HUES48 (cell line): ENCODE measurements at regions not wholly inside any gene's neighbourhood (a gene's known extent, or its start where the extent isn't known, plus 50 kb on each side); places are given as distances from the start of the nearest gene placed in this dataset.

Source experiments
- H3K27ac ChIP-seq: one replicate; pipeline ENCODE4 v1.7.0; 2013; ENCODE audit warnings: low read depth, low read length, inconsistent platforms
- H3K27me3 ChIP-seq: 2 replicates; pipeline ENCODE4 v1.6.1; 2013; ENCODE audit warnings: mild to moderate bottlenecking, low read length; ENCODE audit not compliant: control insufficient read depth, insufficient read depth
- H3K36me3 ChIP-seq: 2 replicates; pipeline ENCODE4 v1.6.1; 2013; ENCODE audit warnings: low read length; ENCODE audit not compliant: control insufficient read depth, insufficient read depth
- H3K4me1 ChIP-seq: 2 replicates; pipeline ENCODE4 v1.6.1; 2013; ENCODE audit warnings: mild to moderate bottlenecking, low read length; ENCODE audit not compliant: control insufficient read depth, insufficient read depth
- H3K4me3 ChIP-seq: 2 replicates; pipeline ENCODE4 v1.5.1; 2013; ENCODE audit warnings: mild to moderate bottlenecking, low read depth, low read length
- H3K9ac ChIP-seq: 2 replicates; pipeline ENCODE4 v1.6.1; 2013; ENCODE audit warnings: mild to moderate bottlenecking, low read depth, low read length, moderate library complexity
- H3K9me3 ChIP-seq: 2 replicates; pipeline ENCODE4 v1.6.1; 2013; ENCODE audit warnings: low read length; ENCODE audit not compliant: control insufficient read depth, insufficient read depth

DNA sequence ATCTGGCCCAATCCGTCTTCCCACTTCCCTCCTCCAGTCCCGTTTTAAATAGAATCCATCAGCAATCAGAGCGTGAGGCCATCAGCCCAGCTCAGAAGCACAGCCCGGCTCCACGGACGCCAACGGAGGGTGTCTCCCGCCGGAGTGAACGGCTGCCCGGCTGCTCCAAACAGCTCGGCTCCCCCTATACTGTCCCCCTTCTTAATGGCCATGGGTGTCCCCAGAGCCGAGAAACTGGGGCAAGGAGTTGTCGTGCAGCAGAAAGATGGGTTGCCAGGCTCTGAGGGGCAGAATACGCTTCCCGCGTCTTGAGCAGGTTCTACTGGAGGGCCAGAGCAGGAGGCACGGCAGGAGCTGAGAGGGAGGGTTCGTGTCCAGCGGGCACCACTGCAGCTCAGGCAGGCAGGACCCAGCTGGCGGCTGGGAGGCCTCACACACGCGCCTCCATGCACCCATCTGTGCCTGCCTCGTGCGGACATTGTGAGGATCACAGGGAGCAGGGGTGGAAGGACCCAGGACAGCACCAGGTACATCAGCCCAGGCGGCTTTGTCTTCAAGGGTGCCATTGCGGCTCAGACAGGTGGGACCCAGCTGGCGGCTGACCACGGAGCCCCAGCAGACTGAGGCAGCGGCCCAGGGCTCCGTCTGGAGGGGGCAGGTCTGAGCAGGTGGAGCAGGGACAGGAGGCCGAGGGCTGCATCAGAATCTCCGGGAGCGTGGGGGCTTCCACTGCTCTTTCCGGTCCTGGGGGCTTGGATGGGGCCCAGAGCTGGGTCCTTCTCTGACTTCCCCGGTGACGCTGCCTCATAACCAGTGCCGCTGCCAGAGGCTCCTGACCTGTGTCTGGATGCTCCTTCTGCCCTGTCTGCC, 882.7 kb downstream of the BRD1 start:
- H3K9me3 ChIP-seq: no peaks in the 10 kb centered on the region
- H3K9ac ChIP-seq: no peak overlapping the region
- no peak overlapping the region for H3K4me3 ChIP-seq
- no peak overlapping the region for H3K27ac ChIP-seq
- H3K27me3 ChIP-seq: no peaks in the 10 kb centered on the region
- no peaks in the 10 kb centered on the region for H3K36me3 ChIP-seq
- no peaks in the 10 kb centered on the region for H3K4me1 ChIP-seq

DNA sequence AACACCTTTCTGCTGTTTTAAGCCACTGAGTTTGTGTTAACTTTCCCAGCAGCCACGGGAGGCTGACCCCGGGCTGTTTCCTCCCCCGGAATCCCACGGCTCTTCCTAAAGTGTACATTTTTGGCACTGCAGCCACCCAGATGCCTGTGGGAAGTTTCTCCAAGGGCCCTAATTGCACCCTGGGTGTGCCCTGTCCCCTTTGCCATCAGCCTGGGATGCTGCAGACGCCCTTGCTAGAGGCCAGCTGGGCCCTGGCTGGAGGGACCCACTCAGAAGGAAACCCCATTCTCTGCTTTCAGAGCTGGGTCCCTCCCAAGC, 883.3 kb downstream of the BRD1 start:
- Histone ChIP-seq H3K9me3 (no peaks in the 10 kb centered on the region), H3K36me3 (no peaks in the 10 kb centered on the region), H3K4me3 (no peak overlapping the region), H3K9ac (no peak overlapping the region), H3K4me1 (no peaks in the 10 kb centered on the region), H3K27ac (no peak overlapping the region), H3K27me3 (no peaks in the 10 kb centered on the region)

DNA sequence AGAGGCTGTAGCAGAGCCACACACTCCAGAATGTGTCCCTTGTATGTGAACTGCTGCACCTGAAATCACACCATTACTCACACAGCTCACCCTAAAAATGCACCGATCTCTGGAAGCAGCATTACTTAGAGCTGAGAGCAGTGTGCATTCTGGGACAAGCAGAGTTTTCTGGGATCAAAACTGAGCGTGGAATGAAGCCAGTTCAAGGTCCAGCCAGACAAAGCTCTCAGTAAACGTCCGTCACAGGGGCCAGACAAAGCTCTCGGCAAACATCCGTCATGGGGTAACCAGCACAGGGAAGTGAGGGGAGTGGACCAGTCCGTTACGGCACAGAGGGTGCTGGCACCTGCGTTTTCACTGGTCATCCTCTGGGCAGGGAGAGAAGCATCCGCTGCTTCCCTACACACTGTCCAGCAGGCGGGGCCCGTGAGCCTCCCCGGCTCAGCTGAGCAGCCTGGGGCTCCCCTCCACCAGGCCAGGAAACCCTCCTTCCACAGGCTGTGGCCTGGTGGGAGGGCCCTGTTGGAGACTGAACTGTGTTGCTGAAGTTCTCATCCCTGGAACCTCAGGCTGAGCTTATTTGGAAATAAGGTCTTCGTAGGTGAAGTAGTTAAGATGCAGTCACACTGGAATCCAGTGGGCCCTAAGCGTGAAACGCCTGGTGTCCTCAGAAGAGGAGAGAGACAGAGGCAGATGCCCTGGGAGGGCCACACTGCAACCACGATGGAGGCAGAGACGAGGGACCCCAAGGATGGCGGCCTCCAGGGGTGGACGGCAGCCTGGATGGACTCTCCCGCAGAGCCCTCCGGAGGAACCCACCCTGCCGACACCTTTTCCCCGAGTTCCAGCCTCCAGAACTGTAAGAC, 883.9 kb downstream of the BRD1 start:
- Histone ChIP-seq H3K36me3 (no peaks in the 10 kb centered on the region), H3K27me3 (no peaks in the 10 kb centered on the region), H3K4me1 (no peaks in the 10 kb centered on the region), H3K9ac (no peak overlapping the region), H3K4me3 (no peak overlapping the region), H3K9me3 (no peaks in the 10 kb centered on the region), H3K27ac (no peak overlapping the region)

- no peak overlapping the region for H3K27ac ChIP-seq
- H3K36me3 ChIP-seq: no peaks in the 10 kb centered on the region
- H3K9me3 ChIP-seq: no peaks in the 10 kb centered on the region
- H3K9ac ChIP-seq: no peak overlapping the region
- no peaks in the 10 kb centered on the region for H3K27me3 ChIP-seq
- no peaks in the 10 kb centered on the region for H3K4me1 ChIP-seq
- no peak overlapping the region for H3K4me3 ChIP-seq
Observed at GRCh38 chr22:48942698-48943566, 884.7 kb downstream of the BRD1 start.

GRCh38 chr22:48941903-48942575, 885.6 kb downstream of the BRD1 start:
- H3K27me3 ChIP-seq: no peaks in the 10 kb centered on the region
- H3K9ac ChIP-seq: no peak overlapping the region
- no peak overlapping the region for H3K4me3 ChIP-seq
- H3K27ac ChIP-seq: no peak overlapping the region
- no peaks in the 10 kb centered on the region for H3K4me1 ChIP-seq
- no peaks in the 10 kb centered on the region for H3K9me3 ChIP-seq
- no peaks in the 10 kb centered on the region for H3K36me3 ChIP-seq

DNA sequence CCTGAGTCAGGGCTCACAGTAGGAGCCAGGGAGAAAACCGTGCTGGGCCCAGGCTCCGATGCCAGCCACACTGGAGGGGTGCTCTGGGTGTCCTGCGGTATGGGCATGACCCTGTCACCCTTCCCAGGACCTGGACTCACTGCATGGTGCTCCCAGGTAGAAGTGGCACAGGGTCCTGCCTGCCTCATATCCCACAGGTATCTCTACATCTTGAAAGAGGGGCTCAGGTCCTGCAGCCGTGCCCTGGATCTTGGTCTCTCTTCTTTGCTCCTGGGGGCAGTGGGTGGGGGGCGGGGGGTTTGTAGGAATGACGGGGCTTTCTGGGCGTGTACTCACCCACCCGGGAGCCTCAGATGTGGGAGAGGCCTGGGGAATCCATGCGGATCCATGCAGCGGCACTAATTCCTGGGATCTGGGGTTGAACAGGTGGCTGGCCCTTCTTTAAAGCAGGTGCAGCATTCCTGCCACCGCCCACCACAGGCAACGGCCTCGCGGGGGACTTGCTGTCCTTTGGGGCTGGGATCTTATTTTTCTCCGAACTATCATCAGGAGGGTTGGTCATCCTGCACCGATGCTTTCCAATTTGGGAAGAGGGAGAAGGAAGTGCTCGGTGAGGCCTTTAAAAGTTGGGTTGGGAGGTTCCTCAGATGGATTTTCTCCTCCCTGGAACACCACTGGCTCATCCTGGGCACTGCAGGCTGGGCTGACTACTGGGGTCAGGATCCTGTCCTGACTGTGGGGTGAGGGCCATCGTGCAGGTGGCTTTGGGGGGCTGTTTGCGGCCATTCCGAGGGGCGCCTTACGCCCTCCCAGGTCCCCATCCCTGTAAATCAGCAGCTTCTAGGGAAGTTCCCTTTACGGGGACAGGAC, 886.4 kb downstream of the BRD1 start:
- Histone ChIP-seq H3K27me3 (no peaks in the 10 kb centered on the region), H3K9me3 (peaks cover 4% of the 10 kb centered on the region; the same call in 1 of the 2 replicates)

GRCh38 chr22:48940266-48941032, 887.2 kb downstream of the BRD1 start:
- H3K4me1 ChIP-seq: no peaks in the 10 kb centered on the region
- no peak overlapping the region for H3K9ac ChIP-seq
- peaks cover 8% of the 10 kb centered on the region; the same call in 1 of the 2 replicates for H3K9me3 ChIP-seq
- no peaks in the 10 kb centered on the region for H3K36me3 ChIP-seq
- H3K27ac ChIP-seq: no peak overlapping the region
- H3K27me3 ChIP-seq: no peaks in the 10 kb centered on the region
- no peak overlapping the region for H3K4me3 ChIP-seq

More for the DNA sequence above, 886.4 kb downstream of the BRD1 start:
- no peaks in the 10 kb centered on the region for H3K4me1 ChIP-seq
- H3K4me3 ChIP-seq: no peak overlapping the region
- no peak overlapping the region for H3K27ac ChIP-seq
- no peak overlapping the region for H3K9ac ChIP-seq
- H3K36me3 ChIP-seq: no peaks in the 10 kb centered on the region

DNA sequence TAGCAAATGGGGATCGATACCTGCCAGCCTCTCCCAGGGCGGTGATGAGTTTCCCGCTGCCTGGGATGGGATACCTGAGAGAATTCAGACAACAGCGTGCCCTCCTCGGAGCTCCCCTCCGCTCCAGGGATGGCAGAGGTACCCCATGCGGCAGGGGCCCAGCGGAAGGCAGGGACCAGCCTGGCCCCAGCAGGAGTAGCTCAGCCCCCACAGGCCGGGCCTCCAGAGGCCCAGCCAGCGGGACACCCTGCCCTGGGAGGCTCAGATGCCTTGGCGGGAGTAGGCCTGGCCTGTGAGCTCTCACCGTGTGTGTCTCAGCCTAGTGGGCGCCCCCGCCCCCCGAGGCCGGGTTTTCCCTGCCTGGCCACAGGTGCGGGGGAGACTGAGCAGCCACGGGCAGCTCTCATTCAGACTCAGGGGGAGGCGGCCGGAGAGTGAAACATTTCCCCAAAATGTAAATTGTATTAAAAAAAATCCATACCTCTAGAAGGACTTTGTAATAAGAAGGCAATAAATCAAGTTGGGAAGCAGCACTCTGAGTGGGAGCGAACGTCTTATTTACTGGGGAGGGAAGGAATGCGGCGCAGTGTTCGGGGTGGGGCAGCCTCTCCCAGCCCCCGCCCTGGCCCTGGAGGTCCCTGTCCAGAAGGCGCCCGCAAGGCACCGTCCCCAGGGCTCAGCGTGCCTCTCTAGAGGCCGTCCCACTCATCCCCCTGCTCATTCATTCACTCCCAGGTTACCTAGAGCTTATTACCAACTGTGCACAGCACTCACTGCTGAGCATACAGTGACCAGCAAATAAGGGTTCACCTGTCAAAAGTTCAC, 888.0 kb downstream of the BRD1 start:
- Histone ChIP-seq H3K27me3 (no peaks in the 10 kb centered on the region), H3K4me1 (no peaks in the 10 kb centered on the region), H3K27ac (no peak overlapping the region), H3K9me3 (peaks cover 10% of the 10 kb centered on the region; the same call in 1 of the 2 replicates), H3K9ac (no peak overlapping the region), H3K4me3 (no peak overlapping the region), H3K36me3 (no peaks in the 10 kb centered on the region)

DNA sequence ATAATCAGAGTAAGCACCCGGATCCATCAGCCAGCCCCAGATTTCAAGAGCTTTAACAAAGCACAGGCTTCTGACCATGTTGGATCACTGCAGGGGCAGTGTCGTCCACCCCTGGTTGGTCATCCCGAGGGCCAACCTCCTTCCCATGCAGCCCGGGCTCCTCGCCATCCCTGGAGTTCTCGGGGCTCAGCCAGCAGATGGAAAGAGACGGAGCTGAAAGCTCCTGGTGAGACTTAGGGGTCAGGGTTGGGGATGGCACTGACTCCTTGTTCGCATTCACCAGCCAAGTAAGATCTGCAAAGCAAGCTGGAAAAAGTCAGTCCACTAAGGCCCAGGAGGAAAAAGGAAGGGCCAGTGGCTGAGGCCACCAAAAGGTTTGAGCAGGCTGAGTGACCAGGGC, 888.9 kb downstream of the BRD1 start:
- no peaks in the 10 kb centered on the region for H3K27me3 ChIP-seq
- H3K27ac ChIP-seq: no peak overlapping the region
- no peaks in the 10 kb centered on the region for H3K36me3 ChIP-seq
- H3K9ac ChIP-seq: no peak overlapping the region
- peaks cover 14% of the 10 kb centered on the region for H3K9me3 ChIP-seq
- H3K4me3 ChIP-seq: no peak overlapping the region
- no peaks in the 10 kb centered on the region for H3K4me1 ChIP-seq
